SKM-1 treated with dmso at 0.1 percent for 144 hours (cell line): ENCODE measurements at regions not wholly inside any gene's neighbourhood (a gene's known extent, or its start where the extent isn't known, plus 50 kb on each side); places are given as distances from the start of the nearest gene placed in this dataset.
"Not testable (repeated sequence)": the region's sequence is repeated elsewhere in the genome, so short reads cannot be mapped to it uniquely, and the experiment has no call there.

Experiments used
- DNase-seq: peaks from one replicate; lab custom pipeline; 2025; ENCODE audit not compliant: unreplicated experiment; lab: John Stamatoyannopoulos, UW

DNA sequence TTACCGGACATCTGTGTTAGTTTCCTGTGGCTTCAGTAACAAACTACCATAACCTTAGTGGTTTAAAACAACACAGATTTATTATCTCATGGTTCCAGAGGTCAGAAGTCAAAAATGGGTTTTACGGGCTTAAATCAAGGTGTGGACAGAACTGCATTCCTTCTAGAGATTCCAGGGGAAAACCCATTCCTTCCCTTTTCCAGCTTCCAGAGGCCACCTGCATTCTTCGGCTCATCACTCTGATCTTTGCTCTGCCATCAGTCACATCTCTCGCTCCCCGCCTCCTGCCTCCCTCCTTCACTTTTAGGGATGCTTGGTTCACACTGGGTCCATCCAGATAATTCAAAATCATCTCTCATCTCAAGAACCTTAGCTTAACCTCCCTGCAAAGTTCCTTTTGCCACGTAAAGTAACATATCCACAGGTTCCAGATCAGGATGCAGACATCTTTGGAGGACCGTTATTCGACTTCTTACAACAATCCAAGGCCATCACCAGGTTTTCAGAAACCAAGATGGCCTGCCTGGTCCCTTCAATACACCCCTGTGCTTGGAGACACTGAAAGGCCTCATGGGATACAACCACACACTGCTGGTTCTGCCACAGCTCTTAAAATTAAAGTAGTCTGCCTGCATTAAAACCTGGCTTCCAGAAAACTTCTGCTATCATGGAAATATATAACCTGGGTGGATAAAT is 225.9 kb upstream of the MYO3A start:
- DNase-seq: no peak

DNA sequence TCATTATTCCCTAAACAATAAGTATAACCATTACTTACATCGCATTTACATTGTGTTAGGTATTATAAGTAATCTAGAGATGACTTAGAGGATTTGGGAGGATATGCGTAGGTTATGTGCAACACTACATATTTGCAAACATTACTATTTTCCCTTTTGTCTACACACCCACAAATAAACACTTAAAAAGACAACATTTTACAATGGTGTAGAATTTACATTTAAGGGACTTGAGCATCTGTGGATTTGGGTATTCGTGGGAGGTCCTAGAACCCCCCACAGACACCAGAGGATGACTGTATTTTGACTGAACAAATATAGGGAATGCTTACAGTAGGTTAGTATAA is 220.2 kb upstream of the MYO3A start:
- DNase-seq: no peak

DNA sequence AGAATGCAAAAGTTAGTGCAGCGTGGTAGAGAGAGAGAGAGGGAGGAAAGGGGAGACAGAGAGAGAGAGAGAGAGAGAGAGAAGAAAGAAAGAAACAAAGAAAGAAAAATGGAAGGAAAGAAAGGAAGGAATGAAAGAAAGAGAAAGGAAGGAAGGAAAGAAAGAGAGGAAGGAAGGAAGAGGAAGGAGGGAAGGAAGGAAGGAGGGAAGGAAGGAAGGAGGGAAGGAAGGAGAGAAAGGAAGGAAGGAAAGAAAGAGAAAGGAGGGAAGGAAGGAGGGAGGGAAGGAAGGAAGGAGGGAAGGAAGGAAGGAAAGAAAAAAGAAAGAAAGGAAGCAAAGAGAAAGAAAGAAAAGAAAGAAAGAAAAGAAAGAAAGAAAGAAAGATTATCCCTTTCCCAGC is 209.8 kb upstream of the MYO3A start:
- no peak for DNase-seq

DNA sequence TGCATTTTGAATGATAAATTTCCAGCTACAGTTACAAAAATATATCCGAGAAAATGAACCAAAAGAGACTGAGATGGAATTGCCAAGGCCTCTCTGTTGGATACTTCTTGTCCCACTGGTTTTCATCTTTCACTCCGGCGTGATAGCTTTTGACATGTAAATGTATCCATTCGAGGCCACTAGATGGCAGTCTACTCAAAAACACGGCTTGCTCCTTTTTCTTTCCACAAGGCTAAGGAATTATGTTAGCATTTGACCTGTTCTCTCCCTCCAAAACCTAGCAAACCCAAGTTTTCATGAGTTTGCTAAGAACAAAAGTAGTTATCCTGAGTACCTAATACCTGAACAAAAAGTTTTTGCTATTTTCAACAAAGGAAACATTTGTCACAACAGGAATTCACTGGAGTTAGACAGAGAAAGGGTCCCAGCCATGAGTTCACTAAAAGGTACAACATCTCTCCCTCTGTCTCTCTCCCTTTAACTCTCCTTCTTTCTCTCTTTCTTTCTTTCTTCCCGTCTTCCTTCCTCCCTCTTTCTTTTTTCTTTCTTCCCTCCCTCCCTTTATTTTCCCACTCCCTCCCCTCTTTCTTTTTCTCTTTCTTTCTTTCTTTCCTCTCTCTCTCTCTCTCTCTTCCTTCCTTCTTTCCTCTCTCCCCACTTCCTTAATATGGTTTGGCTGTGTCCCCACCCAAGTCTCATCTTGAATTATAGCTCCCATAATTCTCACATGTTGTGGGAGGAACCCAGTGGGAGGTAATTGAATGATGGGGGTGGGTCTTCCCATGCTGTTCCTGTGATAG is 207.9 kb upstream of the MYO3A start:
- DNase-seq: peak; percentile 17

DNA sequence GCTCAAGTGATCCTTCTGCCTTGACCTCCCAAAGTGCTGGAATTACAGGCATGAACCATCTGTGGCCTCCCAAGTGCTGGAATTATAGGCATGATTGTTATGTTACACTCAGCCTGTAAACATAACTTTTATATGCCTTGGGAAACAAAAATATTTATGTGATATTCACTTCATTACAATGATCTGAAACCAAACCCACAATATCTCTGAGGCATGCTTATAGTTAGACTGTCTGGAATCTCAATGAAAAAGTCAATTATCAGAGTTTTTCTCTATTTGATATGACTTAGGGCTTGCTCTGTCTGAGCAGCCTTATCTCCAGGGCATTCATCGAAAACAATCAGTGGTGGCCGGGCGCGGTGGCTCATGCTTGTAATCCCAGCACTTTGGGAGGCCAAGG is 195.3 kb upstream of the MYO3A start:
- DNase-seq: no peak

DNA sequence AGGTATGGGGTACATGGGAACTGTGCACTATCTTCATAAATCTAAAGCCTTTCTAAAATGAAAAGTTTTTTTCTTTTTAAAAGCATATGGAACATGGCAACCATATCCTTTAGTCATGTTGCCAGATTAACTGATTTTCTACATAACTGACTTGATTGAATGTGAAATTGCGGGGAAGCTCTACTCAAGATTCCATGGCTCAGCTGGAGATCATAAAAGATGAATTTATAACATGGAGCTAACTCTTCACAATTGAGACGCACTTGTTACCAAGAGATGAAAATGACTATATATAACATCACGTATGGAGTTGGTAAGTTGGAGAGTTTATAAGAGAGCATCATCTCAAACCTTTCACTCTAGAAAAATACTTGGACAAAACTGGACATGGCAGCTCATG is 190.2 kb upstream of the MYO3A start:
- DNase-seq: no peak

DNA sequence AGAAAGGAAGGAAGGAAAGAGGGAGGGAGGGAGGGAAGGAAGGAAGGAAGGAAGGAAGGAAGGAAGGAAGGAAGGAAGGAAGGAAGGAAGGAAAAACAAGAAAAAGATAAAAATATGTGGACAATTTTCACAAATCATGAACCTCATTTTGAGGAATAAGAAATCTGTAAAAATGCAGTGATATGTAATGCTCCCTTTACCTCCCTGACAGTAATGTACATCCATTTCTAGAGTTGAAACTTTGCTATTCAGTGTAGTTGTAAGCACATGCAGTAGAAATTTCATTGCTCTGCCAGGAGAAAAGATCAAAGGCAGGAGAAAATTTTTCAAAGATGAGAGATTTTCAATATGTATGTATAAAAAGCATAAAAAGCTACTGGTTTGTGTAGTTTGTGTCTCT is 189.5 kb upstream of the MYO3A start:
- no peak for DNase-seq

DNA sequence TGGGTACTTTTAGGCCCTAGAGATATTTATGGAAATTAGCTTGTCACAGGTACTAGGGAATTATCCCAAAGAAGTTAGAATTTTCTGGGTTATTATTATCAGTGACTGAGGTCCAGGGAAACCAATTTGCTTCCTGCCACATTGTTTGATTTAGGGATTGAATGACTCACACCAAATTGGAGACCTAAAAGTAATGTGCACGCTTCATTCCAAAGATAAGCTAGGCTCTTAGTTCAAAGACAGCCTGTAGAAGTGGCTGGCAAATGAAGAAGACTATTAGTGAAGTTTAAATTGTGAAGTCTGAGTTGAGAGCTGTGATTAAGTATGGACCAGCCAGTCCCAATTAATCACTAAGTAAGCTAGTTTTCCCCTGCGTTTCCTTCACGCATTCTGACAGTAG is 188.1 kb upstream of the MYO3A start:
- no peak for DNase-seq

GRCh38 chr10:25747084-25747483 is 186.9 kb upstream of the MYO3A start:
- no peak for DNase-seq

DNA sequence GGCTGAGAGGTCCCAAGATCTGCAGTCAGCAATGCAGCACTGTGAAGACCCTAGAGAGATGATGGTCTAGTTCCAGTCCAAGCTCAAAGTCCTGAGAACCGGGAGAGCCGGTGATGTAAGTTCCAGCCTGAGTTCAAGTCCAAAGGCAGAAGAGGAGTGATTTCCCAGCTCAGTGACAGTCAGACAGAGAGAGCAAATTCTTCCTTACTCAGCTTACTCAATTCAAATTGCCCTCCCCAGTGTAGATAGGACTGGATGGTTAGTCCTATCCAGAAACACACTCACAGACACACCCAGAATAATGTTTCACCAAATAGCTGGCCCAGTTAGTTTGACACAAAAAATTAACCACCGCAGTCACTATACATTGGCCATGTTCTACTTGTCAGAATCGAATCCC is 185.5 kb upstream of the MYO3A start:
- no peak for DNase-seq

GRCh38 chr10:25753776-25754175 is 180.3 kb upstream of the MYO3A start:
- peak; percentile 82 for DNase-seq

- DNase-seq: not testable (repeated sequence)
Observed at GRCh38 chr10:25755874-25756273, 178.2 kb upstream of the MYO3A start.

- DNase-seq: no peak
Observed at GRCh38 chr10:25756784-25757183, 177.2 kb upstream of the MYO3A start.

GRCh38 chr10:25758041-25758457 is 176.0 kb upstream of the MYO3A start:
- DNase-seq: peak; percentile 45

DNA sequence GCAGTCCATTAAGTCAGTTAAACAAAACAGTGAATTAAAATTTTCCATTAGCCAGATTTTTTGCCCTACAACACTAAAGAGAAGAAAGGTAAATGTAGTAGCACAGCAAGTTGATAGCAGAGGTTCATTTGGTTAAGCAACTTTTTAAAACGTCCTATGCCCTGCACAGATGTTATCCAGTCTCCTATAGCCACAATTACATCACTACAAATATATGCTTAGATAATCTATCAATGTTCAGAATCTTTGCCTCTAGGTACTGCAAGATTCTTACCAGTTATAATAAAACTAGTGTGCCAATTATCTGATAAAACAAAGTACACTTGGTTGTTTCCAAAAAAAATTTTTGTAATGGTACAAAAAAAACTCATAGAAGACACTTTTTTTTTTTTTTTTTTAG is 175.5 kb upstream of the MYO3A start:
- no peak for DNase-seq

DNA sequence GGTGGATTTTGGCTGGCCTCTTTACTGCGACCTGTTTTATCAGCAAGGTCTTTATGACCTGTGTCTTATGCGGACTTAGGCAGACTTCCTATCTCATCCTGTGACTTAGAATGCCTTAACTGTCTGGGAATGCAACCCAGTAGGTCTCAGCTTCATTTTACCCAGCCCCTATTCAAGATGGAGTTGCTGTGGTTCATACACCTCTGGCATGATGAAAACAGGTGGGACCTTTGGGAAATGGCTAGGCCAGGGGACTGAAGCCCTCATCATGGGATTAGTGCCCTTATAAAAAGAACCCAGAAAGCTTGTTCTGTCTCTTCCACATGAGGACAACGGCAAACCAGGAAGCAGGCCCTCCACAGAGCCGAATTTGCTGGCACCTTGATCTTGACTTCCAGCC is 172.1 kb upstream of the MYO3A start:
- DNase-seq: no peak

DNA sequence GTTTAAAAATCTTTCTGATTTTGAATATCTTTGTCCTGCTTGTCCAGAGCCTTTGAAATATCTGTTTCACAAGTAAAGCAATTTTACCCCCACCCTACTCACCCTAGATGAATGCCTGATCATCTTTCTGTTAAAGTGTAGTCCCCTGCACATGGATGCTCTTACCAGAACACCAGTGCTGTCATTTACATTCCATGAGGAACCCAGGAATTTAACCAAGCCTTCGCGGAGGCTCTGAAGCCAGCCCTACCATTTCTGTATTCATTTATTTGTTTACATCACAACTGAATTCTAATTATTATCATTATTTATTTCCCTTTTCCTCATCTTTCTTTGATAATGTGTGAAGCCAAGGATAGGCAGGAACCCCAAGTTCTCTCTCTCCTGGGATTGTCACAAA is 167.8 kb upstream of the MYO3A start:
- DNase-seq: no peak

GRCh38 chr10:25766687-25767221 is 167.3 kb upstream of the MYO3A start:
- DNase-seq: no peak

GRCh38 chr10:25768167-25768566 is 165.9 kb upstream of the MYO3A start:
- DNase-seq: no peak

- no peak for DNase-seq
Observed at GRCh38 chr10:25778646-25779045, 155.4 kb upstream of the MYO3A start.

DNA sequence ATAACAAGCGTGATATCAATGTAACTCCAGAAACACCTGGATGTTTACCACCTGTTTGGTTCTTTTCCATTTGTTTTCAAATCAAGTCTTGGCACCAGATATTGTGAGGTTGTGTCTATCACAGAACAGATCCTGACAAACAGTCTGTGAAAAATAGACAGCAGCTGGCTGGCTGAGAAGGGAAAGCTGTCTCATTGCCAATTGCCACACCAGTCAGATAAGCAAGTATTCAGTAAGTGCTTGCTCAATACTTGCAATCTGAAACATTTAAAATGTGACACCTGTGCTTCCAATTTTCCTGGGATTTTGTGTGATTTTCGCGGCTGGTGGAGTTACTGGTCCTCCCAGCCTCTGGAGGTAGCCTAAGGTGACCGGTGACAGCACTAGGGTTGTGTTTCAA is 147.9 kb upstream of the MYO3A start:
- no peak for DNase-seq

- no peak for DNase-seq
Observed at GRCh38 chr10:25786899-25787298, 147.1 kb upstream of the MYO3A start.
